ENCODE measurements at regions not wholly inside any gene's neighbourhood (a gene's known extent, or its start where the extent isn't known, plus 50 kb on each side); places are given as distances from the start of the nearest gene placed in this dataset.

DNA sequence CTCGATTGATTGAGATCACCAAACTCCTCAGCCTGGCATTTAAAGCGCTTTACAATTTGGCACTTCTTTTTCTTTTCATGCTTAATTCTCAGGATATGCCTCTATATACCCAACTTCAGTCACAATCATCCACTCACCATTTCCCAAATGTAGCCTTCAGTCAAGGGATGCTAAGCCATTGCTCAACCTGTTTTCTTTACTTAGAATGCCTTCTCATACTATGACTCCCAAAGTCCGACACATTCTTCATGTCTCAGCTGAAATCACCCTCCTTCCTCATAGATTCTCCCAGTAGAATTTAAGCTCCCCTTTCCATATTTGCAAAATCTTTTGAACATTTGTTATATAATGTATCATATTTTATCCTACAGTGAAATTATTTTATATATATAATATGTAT, 467.0 kb downstream of the LRIG3 start:
- Histone ChIP-seq H3K79me2 (ENCODE audit: insufficient read depth, low read length) (no peaks in the 10 kb centered on the region), H2AFZ (ENCODE audit: low read depth, low read length, poor library complexity, severe bottlenecking) (no peak overlapping the region), H3K9me2 (ENCODE audit: insufficient read depth) (no peaks in the 10 kb centered on the region), H3K9me3 (ENCODE audit: control insufficient read depth in 1 of 2, insufficient read depth in 1 of 2, low read depth in 1 of 2, low read length in 2 of 2) (no peaks in the 10 kb centered on the region), H4K20me1 (ENCODE audit: insufficient read depth) (no peaks in the 10 kb centered on the region), H3K27me3 (ENCODE audit: insufficient read depth, low read length) (no peaks in the 10 kb centered on the region), H3K9ac (ENCODE audit: low read length) (no peak overlapping the region), H3K4me2 (ENCODE audit: low read length) (no peak overlapping the region), H3K36me3 (ENCODE audit: control insufficient read depth in 1 of 2, insufficient read depth in 2 of 2, low read length in 2 of 2) (no peaks in the 10 kb centered on the region), H3K4me1 (ENCODE audit: control insufficient read depth in 1 of 2, insufficient read depth in 2 of 2, low read length in 2 of 2) (no peaks in the 10 kb centered on the region), H3K4me3 (replicated peaks in 1 of 2; ENCODE audit: low read depth in 1 of 2, low read length in 2 of 2) (no peak overlapping the region), H3K27ac (ENCODE audit: low read depth, low read length) (no peak overlapping the region)
- RAD21 ChIA-PET (ENCODE audit: low non-redundant PET in 1 of 2, low total read pairs in 2 of 2, uncharacterized antibody in 2 of 2, unreplicated experiment in 2 of 2), result no interaction called here
- POLR2A ChIA-PET, result no interaction called here
- ATAC-seq (no peak), DNase-seq (ENCODE audit: low read depth, low spot score) (no peak)
- CTCF ChIA-PET, result no interaction called here
- BruUV-seq (replicated peaks), result no TSS peak
- no peak for TF ChIP-seq EZH2phosphoT487 (IDR thresholded peaks at IDR 0.05; ENCODE audit: borderline replicate concordance)
- TF ChIP-seq, protein P1, sequence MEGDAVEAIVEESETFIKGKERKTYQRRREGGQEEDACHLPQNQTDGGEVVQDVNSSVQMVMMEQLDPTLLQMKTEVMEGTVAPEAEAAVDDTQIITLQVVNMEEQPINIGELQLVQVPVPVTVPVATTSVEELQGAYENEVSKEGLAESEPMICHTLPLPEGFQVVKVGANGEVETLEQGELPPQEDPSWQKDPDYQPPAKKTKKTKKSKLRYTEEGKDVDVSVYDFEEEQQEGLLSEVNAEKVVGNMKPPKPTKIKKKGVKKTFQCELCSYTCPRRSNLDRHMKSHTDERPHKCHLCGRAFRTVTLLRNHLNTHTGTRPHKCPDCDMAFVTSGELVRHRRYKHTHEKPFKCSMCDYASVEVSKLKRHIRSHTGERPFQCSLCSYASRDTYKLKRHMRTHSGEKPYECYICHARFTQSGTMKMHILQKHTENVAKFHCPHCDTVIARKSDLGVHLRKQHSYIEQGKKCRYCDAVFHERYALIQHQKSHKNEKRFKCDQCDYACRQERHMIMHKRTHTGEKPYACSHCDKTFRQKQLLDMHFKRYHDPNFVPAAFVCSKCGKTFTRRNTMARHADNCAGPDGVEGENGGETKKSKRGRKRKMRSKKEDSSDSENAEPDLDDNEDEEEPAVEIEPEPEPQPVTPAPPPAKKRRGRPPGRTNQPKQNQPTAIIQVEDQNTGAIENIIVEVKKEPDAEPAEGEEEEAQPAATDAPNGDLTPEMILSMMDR (IDR thresholded peaks at IDR 0.05 in 2 of 3, conservative IDR thresholded peaks at IDR 0.05 in 1 of 3; ENCODE audit: borderline replicate concordance in 1 of 3, insufficient read depth in 1 of 3, low read depth in 2 of 3, low read length in 2 of 3), result no peak
- TF ChIP-seq ZNF274 (IDR thresholded peaks at IDR 0.05; ENCODE audit: low read depth, low read length), result no peak
- no peak for TF ChIP-seq EZH2 (IDR thresholded peaks at IDR 0.05)
- no peak for TF ChIP-seq SIN3A (IDR thresholded peaks at IDR 0.05; ENCODE audit: low read depth)
- no peak for TF ChIP-seq RAD21 (IDR thresholded peaks at IDR 0.05; ENCODE audit: low read depth)
- intact Hi-C loops (cut with micrococcal nuclease), result no loop called here

DNA sequence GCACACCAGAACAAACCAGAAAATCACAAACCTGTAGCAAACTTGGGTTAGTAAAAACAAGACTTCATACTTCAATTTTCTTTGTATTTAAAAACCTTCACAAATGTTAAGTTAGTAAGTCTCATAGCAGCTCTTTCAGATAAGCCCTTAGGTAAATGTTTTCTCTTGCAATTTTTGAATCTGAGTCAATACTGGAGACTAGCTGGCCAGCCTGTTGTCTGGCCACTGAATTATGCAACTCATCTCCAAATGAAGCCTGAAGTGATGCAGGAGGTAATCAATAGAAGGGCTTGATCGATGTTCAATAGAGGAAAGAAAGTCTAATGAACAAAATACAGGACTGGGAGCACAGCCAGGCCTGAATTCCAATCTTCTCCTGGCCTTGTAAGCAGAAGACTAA, 465.2 kb downstream of the LRIG3 start:
- BruUV-seq (replicated peaks), result no TSS peak
- no peaks in the 10 kb centered on the region for H4K20me1 ChIP-seq (ENCODE audit: insufficient read depth)
- POLR2A ChIA-PET, result no interaction called here
- TF ChIP-seq ZFX (IDR thresholded peaks at IDR 0.05) (no peak), EGR1 (IDR thresholded peaks at IDR 0.05; ENCODE audit: low read depth) (no peak), SIN3A (IDR thresholded peaks at IDR 0.05; ENCODE audit: low read depth) (no peak), SRF (IDR thresholded peaks at IDR 0.05; ENCODE audit: low read depth) (no peak), CEBPB (IDR thresholded peaks at IDR 0.05; ENCODE audit: low read depth) (no peak), EZH2 (IDR thresholded peaks at IDR 0.05) (no peak), POLR2A (IDR thresholded peaks at IDR 0.05; ENCODE audit: borderline replicate concordance, extremely low read depth, insufficient read depth, insufficient read length) (no peak)
- TF ChIP-seq, protein P2, sequence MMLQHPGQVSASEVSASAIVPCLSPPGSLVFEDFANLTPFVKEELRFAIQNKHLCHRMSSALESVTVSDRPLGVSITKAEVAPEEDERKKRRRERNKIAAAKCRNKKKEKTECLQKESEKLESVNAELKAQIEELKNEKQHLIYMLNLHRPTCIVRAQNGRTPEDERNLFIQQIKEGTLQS (IDR thresholded peaks at IDR 0.05), result no peak
- TF ChIP-seq, protein P3, sequence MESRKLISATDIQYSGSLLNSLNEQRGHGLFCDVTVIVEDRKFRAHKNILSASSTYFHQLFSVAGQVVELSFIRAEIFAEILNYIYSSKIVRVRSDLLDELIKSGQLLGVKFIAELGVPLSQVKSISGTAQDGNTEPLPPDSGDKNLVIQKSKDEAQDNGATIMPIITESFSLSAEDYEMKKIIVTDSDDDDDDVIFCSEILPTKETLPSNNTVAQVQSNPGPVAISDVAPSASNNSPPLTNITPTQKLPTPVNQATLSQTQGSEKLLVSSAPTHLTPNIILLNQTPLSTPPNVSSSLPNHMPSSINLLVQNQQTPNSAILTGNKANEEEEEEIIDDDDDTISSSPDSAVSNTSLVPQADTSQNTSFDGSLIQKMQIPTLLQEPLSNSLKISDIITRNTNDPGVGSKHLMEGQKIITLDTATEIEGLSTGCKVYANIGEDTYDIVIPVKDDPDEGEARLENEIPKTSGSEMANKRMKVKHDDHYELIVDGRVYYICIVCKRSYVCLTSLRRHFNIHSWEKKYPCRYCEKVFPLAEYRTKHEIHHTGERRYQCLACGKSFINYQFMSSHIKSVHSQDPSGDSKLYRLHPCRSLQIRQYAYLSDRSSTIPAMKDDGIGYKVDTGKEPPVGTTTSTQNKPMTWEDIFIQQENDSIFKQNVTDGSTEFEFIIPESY (IDR thresholded peaks at IDR 0.05; ENCODE audit: extremely low read depth, insufficient replicate concordance, low read length), result no peak
- TF ChIP-seq, protein P4, sequence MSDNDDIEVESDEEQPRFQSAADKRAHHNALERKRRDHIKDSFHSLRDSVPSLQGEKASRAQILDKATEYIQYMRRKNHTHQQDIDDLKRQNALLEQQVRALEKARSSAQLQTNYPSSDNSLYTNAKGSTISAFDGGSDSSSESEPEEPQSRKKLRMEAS (IDR thresholded peaks at IDR 0.05), result no peak

More for the DNA sequence above, 465.2 kb downstream of the LRIG3 start:
- Histone ChIP-seq H3K4me2 (ENCODE audit: low read length) (no peak overlapping the region), H3K4me3 (replicated peaks in 1 of 2; ENCODE audit: low read depth in 1 of 2, low read length in 2 of 2) (no peak overlapping the region), H3K36me3 (ENCODE audit: control insufficient read depth in 1 of 2, insufficient read depth in 2 of 2, low read length in 2 of 2) (no peaks in the 10 kb centered on the region), H3K27ac (ENCODE audit: low read depth, low read length) (no peak overlapping the region), H3K9ac (ENCODE audit: low read length) (no peak overlapping the region), H3K9me3 (ENCODE audit: control insufficient read depth in 1 of 2, insufficient read depth in 1 of 2, low read depth in 1 of 2, low read length in 2 of 2) (no peaks in the 10 kb centered on the region), H2AFZ (ENCODE audit: low read depth, low read length, poor library complexity, severe bottlenecking) (no peak overlapping the region), H3K4me1 (ENCODE audit: control insufficient read depth in 1 of 2, insufficient read depth in 2 of 2, low read length in 2 of 2) (no peaks in the 10 kb centered on the region), H3K27me3 (ENCODE audit: insufficient read depth, low read length) (no peaks in the 10 kb centered on the region), H3K79me2 (ENCODE audit: insufficient read depth, low read length) (no peaks in the 10 kb centered on the region), H3K9me2 (ENCODE audit: insufficient read depth) (no peaks in the 10 kb centered on the region)
- RAD21 ChIA-PET (ENCODE audit: low non-redundant PET in 1 of 2, low total read pairs in 2 of 2, uncharacterized antibody in 2 of 2, unreplicated experiment in 2 of 2), result no interaction called here
- DNase-seq (ENCODE audit: low read depth, low spot score) (no peak), ATAC-seq (no peak)
- CTCF ChIA-PET, result no interaction called here
- intact Hi-C loops (cut with micrococcal nuclease), result no loop called here
